Bronchial epithelial cell (primary cell): ENCODE measurements at regions not wholly inside any gene's neighbourhood (a gene's known extent, or its start where the extent isn't known, plus 50 kb on each side); places are given as distances from the start of the nearest gene placed in this dataset.

Experiments used
- DNase-seq: peaks from one replicate; pipeline ENCODE4 v3.0.0-alpha.2; 2010; ENCODE audit warnings: low read depth
- FAIRE-seq: peaks from 2 replicates; lab custom pipeline; 2011; peaks lifted over from hg19 to GRCh38; lab: Jason Lieb, UNC
- H3K27me3 ChIP-seq: 2 replicates; pipeline ENCODE4 v1.5.1; 2011; ENCODE audit warnings: low read length; ENCODE audit not compliant: control insufficient read depth, insufficient read depth
- H3K36me3 ChIP-seq: 2 replicates; pipeline ENCODE4 v1.5.1; 2011; ENCODE audit warnings: low read length; ENCODE audit not compliant: control insufficient read depth, insufficient read depth
- H3K4me3 ChIP-seq: 2 replicates; pipeline ENCODE4 v1.5.1; 2011; ENCODE audit warnings: mild to moderate bottlenecking, low read depth, low read length, control low read depth
- CTCF ChIP-seq: IDR thresholded peaks from 2 replicates; pipeline ENCODE4 v1.5.1; 2011; ENCODE audit warnings: mild to moderate bottlenecking, moderate library complexity, low read length, control low read depth, inconsistent platforms; ENCODE audit not compliant: insufficient read depth, severe bottlenecking

- no peak for DNase-seq
- H3K4me3 ChIP-seq, result no peak overlapping the region
- no peaks in the 10 kb centered on the region for H3K36me3 ChIP-seq
- TF ChIP-seq CTCF, result no peak
- no peak for FAIRE-seq
- H3K27me3 ChIP-seq, result no peaks in the 10 kb centered on the region
These were observed 961.2 kb upstream of the SPRY2 start for GRCh38 chr13:81302125-81302524.

- Histone ChIP-seq H3K4me3 (no peak overlapping the region), H3K36me3 (no peaks in the 10 kb centered on the region), H3K27me3 (no peaks in the 10 kb centered on the region)
- TF ChIP-seq CTCF, result no peak
- no peak for DNase-seq
- FAIRE-seq, result no peak
These were observed 954.3 kb upstream of the SPRY2 start for GRCh38 chr13:81295177-81295576.

- no peak overlapping the region for H3K4me3 ChIP-seq
- no peak for FAIRE-seq
- H3K27me3 ChIP-seq, result no peaks in the 10 kb centered on the region
- H3K36me3 ChIP-seq, result no peaks in the 10 kb centered on the region
- TF ChIP-seq CTCF, result no peak
- no peak for DNase-seq
These were observed 952.8 kb upstream of the SPRY2 start for GRCh38 chr13:81293594-81294164.

GRCh38 chr13:81283561-81283960 lies 942.6 kb upstream of the SPRY2 start:
- Histone ChIP-seq H3K27me3 (no peaks in the 10 kb centered on the region), H3K36me3 (no peaks in the 10 kb centered on the region), H3K4me3 (no peak overlapping the region)
- no peak for FAIRE-seq
- DNase-seq, result no peak
- TF ChIP-seq CTCF, result no peak

GRCh38 chr13:81283062-81283461 lies 942.1 kb upstream of the SPRY2 start:
- TF ChIP-seq CTCF, result no peak
- Histone ChIP-seq H3K4me3 (no peak overlapping the region), H3K27me3 (no peaks in the 10 kb centered on the region), H3K36me3 (no peaks in the 10 kb centered on the region)
- DNase-seq, result no peak
- FAIRE-seq, result no peak

- no peaks in the 10 kb centered on the region for H3K36me3 ChIP-seq
- H3K4me3 ChIP-seq, result no peak overlapping the region
- no peak for TF ChIP-seq CTCF
- no peak for DNase-seq
- H3K27me3 ChIP-seq, result no peaks in the 10 kb centered on the region
- FAIRE-seq, result no peak
These were observed 934.8 kb upstream of the SPRY2 start for GRCh38 chr13:81275666-81276258.
